ENCODE measurements at regions not wholly inside any gene's neighbourhood (a gene's known extent, or its start where the extent isn't known, plus 50 kb on each side); places are given as distances from the start of the nearest gene placed in this dataset.

DNA sequence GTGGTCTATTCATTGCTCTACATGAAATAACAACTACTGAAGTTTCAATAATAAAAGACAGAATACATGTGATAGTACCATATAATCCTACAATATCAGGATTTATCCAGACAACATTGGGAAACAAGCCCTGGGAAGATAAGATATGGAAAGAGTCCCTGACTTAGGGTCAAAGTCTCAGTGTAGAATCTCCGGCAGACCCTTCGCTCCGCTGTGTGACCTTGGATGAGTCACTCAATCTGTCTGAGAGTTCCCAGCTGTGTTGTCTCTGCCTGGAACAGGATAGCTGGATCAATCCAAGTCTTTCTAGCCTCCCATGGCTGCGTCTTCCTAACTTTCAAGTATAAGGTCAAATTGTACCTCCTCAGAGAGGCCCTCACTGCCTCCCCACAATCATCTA, 335.9 kb downstream of the TMEM114 start:
- no peak overlapping the region for H3K4me3 ChIP-seq (ENCODE audit: low read depth, low read length)
- ChIA-PET POLR2A (no interaction called here), CTCF (no interaction called here)
- no peak for TF ChIP-seq CTCF (IDR thresholded peaks at IDR 0.05; ENCODE audit: insufficient read depth, low read length, missing control alignments)
- DNase-seq (ENCODE audit: low read depth, low spot score) = no peak

DNA sequence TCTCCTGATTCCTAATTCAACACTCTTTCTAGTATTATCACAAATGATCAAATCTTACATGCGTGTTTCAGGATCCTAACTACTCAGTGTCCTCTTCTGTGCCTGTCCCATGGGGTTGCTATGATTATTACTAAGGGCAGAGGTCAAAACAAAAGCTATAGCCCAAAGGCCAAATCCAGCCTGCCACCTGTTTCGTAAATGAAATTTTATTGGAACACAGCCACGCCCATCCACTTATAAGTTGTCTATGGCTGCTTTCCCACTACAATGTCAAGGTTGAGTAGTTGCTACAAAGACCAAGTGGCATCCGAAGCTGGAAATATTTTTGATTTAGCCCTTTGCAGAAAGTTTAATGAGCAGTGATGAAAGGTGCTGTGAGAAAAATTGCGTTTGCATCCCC, 336.6 kb downstream of the TMEM114 start:
- ChIA-PET CTCF (no interaction called here), POLR2A (no interaction called here)
- no peak overlapping the region for H3K4me3 ChIP-seq (ENCODE audit: low read depth, low read length)
- DNase-seq (ENCODE audit: low read depth, low spot score) = no peak
- no peak for TF ChIP-seq CTCF (IDR thresholded peaks at IDR 0.05; ENCODE audit: insufficient read depth, low read length, missing control alignments)

- POLR2A ChIA-PET = no interaction called here
- TF ChIP-seq CTCF (IDR thresholded peaks at IDR 0.05; ENCODE audit: insufficient read depth, low read length, missing control alignments) = no peak
- H3K4me3 ChIP-seq (ENCODE audit: low read depth, low read length) = no peak overlapping the region
- CTCF ChIA-PET = no interaction called here
- no peak for DNase-seq (ENCODE audit: low read depth, low spot score)
These were observed 338.6 kb downstream of the TMEM114 start for GRCh38 chr16:8251727-8252126.

- no peak for TF ChIP-seq CTCF (IDR thresholded peaks at IDR 0.05; ENCODE audit: insufficient read depth, low read length, missing control alignments)
- no peak overlapping the region for H3K4me3 ChIP-seq (ENCODE audit: low read depth, low read length)
- ChIA-PET CTCF (no interaction called here), POLR2A (no interaction called here)
- DNase-seq (ENCODE audit: low read depth, low spot score) = no peak
These were observed 339.0 kb downstream of the TMEM114 start for GRCh38 chr16:8251298-8251697.

DNA sequence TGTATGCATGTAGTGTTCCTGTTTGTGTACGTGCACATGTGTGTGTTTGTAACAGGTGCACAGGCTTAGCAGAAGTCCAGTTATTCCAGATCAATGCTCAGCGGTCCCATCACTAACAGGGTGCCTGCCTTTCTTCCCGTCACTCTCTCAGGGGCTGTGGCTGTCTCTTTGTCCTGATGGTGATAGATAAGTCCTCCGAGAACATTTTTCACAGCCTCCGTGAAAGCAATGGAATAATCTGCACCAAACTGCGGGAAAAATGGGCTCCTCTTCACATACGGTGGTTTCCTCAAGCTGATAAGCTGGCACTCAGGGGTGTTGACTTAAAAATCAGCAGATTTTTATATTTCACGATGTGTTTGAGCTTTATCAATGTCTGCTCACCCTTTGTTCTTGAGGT, 342.3 kb downstream of the TMEM114 start:
- no peak for TF ChIP-seq CTCF (IDR thresholded peaks at IDR 0.05; ENCODE audit: insufficient read depth, low read length, missing control alignments)
- ChIA-PET CTCF (no interaction called here), POLR2A (no interaction called here)
- no peak for DNase-seq (ENCODE audit: low read depth, low spot score)
- no peak overlapping the region for H3K4me3 ChIP-seq (ENCODE audit: low read depth, low read length)

DNA sequence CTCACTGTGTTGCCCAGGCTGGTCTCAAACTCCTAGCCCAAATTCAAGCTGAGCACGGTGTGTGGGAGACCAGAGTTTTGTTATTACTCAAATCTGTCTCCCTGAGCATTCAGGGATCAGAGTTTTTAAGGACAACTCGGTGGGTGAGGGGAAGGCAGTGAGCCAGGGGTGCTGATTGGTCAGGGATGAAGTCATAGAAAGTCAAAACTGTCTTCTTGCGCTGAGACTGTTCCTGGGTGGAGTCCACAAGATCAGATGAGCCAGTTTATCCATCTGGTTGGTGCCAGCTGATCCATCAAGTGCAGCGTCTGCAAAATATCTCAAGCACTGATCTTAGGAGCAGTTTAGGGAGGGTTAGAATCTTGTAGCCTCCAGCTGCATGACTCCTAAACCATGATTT, 346.3 kb downstream of the TMEM114 start:
- DNase-seq (ENCODE audit: low read depth, low spot score) = no peak
- CTCF ChIA-PET = no interaction called here
- no peak for TF ChIP-seq CTCF (IDR thresholded peaks at IDR 0.05; ENCODE audit: insufficient read depth, low read length, missing control alignments)
- no peak overlapping the region for H3K4me3 ChIP-seq (ENCODE audit: low read depth, low read length)
- POLR2A ChIA-PET = no interaction called here

All from AG04449 (cell line).